Mesendoderm (in vitro differentiated cells): ENCODE measurements at regions not wholly inside any gene's neighbourhood (a gene's known extent, or its start where the extent isn't known, plus 50 kb on each side); places are given as distances from the start of the nearest gene placed in this dataset.
A peak's percentile ranks its signal among the peaks of the same experiment; 100 is the strongest.

Source experiments
- DNase-seq: peaks from one replicate; pipeline ENCODE4 v3.0.0; 2013
- H2AK5ac ChIP-seq: 2 replicates; pipeline ENCODE4 v1.6.1; 2013; ENCODE audit warnings: low read length, inconsistent platforms
- H2BK120ac ChIP-seq: 2 replicates; pipeline ENCODE4 v1.6.1; 2013; ENCODE audit warnings: low read depth, mild to moderate bottlenecking, low read length, moderate library complexity, mixed read lengths
- H2BK15ac ChIP-seq: replicated peaks from 2 replicates; pipeline ENCODE4 v1.6.1; 2013; ENCODE audit warnings: low read depth, mild to moderate bottlenecking, moderate library complexity
- H2BK5ac ChIP-seq: 2 replicates; pipeline ENCODE4 v1.6.1; 2013; ENCODE audit warnings: low read length, inconsistent platforms
- H3K18ac ChIP-seq: 2 replicates; pipeline ENCODE4 v1.6.1; 2013; ENCODE audit warnings: mild to moderate bottlenecking, low read length, mixed read lengths
- H3K23ac ChIP-seq: one replicate; pipeline ENCODE4 v1.6.1; 2013; ENCODE audit warnings: low read length
- H3K27ac ChIP-seq: 2 replicates; pipeline ENCODE4 v1.5.1; 2013; ENCODE audit warnings: low read depth, mild to moderate bottlenecking, inconsistent platforms, low read length, moderate library complexity
- H3K27me3 ChIP-seq: 2 replicates; pipeline ENCODE4 v1.6.1; 2013; ENCODE audit warnings: low read length, control low read depth, mild to moderate bottlenecking, inconsistent platforms; ENCODE audit not compliant: insufficient read depth, poor library complexity
- H3K36me3 ChIP-seq: 2 replicates; pipeline ENCODE4 v1.6.1; 2013; ENCODE audit warnings: low read length, inconsistent platforms; ENCODE audit not compliant: control insufficient read depth, insufficient read depth
- H3K4ac ChIP-seq: one replicate; pipeline ENCODE4 v1.6.1; 2013; ENCODE audit warnings: low read depth, mild to moderate bottlenecking, low read length, moderate library complexity
- H3K4me1 ChIP-seq: 2 replicates; pipeline ENCODE4 v1.6.1; 2013; ENCODE audit warnings: low read depth, low read length, inconsistent platforms; ENCODE audit not compliant: control insufficient read depth
- H3K4me2 ChIP-seq: 2 replicates; pipeline ENCODE4 v1.6.1; 2013; ENCODE audit warnings: low read length
- H3K4me3 ChIP-seq: 2 replicates; pipeline ENCODE4 v1.5.1; 2013; ENCODE audit warnings: mild to moderate bottlenecking, low read length
- H3K56ac ChIP-seq: one replicate; pipeline ENCODE4 v1.6.1; 2013; ENCODE audit warnings: low read length
- H3K79me1 ChIP-seq: 2 replicates; pipeline ENCODE4 v1.6.1; 2013; ENCODE audit warnings: low read length, inconsistent platforms
- H3K79me2 ChIP-seq: 2 replicates; pipeline ENCODE4 v1.6.1; 2013; ENCODE audit warnings: mild to moderate bottlenecking, low read length; ENCODE audit not compliant: control insufficient read depth, insufficient read depth
- H3K9ac ChIP-seq: 2 replicates; pipeline ENCODE4 v1.6.1; 2013; ENCODE audit warnings: low read length, inconsistent platforms
- H4K5ac ChIP-seq: one replicate; pipeline ENCODE4 v1.6.1; 2013; ENCODE audit warnings: low read length
- H4K8ac ChIP-seq: one replicate; pipeline ENCODE4 v1.6.1; 2013; ENCODE audit warnings: low read depth, mild to moderate bottlenecking, control low read depth, low read length, moderate library complexity
- WGBS: extraction: QIAGEN DNeasy Blood & Tissue Kit; methylation state at CpG from one replicate; pipeline ENCODE4 v1.1.7; 2013; ENCODE audit warnings: low lambda C conversion rate, missing lambda C conversion rate; ENCODE audit not compliant: insufficient coverage; ENCODE audit errors: extremely low coverage; 5-methylcytosine and 5-hydroxymethylcytosine counted together

DNA sequence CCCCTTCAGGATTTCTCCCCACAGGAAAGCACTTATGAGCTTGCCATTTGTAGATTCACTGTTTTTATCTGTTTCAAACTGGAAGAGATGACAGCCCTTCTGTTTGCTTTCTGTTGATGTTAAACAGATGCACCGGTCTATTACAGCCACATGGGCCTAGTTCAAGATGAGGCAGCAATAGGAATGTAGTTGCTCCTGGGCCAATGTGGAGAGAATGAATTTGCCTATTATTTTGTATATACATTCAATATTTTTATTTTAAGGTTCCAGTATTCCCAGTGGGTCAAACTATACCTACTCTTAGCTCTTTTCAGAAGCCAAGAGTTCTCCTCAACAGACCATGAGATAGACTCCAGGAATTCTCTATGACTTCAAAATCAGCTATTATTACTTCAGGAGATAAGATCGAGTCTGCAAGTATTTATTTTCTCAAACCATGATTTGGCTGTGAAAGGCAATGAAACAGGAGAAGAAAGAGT is 461.6 kb downstream of the RASEF start:
- Histone ChIP-seq H4K8ac (no peak overlapping the region), H3K23ac (no peak overlapping the region), H3K27me3 (no peaks in the 10 kb centered on the region), H3K36me3 (no peaks in the 10 kb centered on the region), H3K56ac (no peak overlapping the region), H3K4ac (no peak overlapping the region), H3K79me1 (no peaks in the 10 kb centered on the region), H3K79me2 (no peaks in the 10 kb centered on the region), H3K4me2 (no peak overlapping the region), H4K5ac (no peak overlapping the region), H2BK5ac (no peak overlapping the region), H3K27ac (no peak overlapping the region), H3K4me1 (no peaks in the 10 kb centered on the region), H3K9ac (no peak overlapping the region), H2BK120ac (no peak overlapping the region), H3K4me3 (no peak overlapping the region), H2AK5ac (no peak overlapping the region), H2BK15ac (no peak overlapping the region), H3K18ac (no peak overlapping the region)
- no CpG with 5 or more reads among the region's 2 CpGs for WGBS
- no peak for DNase-seq

DNA sequence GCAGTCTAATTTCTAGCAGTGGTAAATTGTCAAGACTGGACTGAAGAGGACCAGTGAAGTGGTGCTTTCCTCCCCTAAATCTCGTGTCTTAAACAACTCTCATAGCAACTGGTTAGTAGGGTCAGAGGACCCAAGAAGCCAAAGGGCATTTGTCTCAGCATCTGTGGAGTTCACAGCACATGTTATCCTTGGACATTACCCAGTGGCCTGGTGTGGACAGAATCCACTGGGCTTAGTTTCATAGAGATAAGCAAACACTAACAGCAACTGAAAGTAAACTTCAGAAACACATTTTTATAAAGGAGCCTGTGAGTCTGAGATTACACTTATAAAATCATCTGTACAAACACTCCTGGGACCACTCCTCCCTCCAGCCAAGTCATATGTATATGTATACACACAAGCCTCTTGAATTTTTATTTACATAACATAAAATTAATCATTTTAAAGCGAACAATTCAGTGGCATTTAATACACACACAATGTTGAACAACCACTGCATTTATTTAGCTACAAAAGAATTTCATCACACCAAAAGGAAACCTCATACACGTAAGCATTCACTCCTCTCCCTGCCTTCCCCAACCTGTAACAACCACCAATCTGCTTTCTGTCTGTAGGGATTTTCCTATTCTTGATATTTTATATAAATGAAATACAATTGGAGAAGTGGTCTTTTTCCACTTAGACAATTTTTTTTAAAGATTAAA is 457.8 kb downstream of the RASEF start:
- no peaks in the 10 kb centered on the region for H3K4me1 ChIP-seq
- WGBS = no CpG with 5 or more reads among the region's 3 CpGs
- no peaks in the 10 kb centered on the region for H3K79me1 ChIP-seq
- H3K9ac ChIP-seq = no peak overlapping the region
- no peak overlapping the region for H2BK15ac ChIP-seq
- no peak overlapping the region for H2BK5ac ChIP-seq
- H2BK120ac ChIP-seq = no peak overlapping the region
- H3K4me2 ChIP-seq = no peak overlapping the region
- no peak overlapping the region for H3K23ac ChIP-seq
- no peaks in the 10 kb centered on the region for H3K36me3 ChIP-seq
- peak overlapping the region; percentile 13 for H4K8ac ChIP-seq
- no peaks in the 10 kb centered on the region for H3K27me3 ChIP-seq
- H3K79me2 ChIP-seq = no peaks in the 10 kb centered on the region
- DNase-seq = no peak
- H3K4ac ChIP-seq = peak overlapping the region; percentile 55
- no peak overlapping the region for H3K56ac ChIP-seq
- no peak overlapping the region for H2AK5ac ChIP-seq
- no peak overlapping the region for H4K5ac ChIP-seq
- H3K4me3 ChIP-seq = no peak overlapping the region
- peak overlapping the region; percentile 28 for H3K18ac ChIP-seq
- no peak overlapping the region for H3K27ac ChIP-seq

DNA sequence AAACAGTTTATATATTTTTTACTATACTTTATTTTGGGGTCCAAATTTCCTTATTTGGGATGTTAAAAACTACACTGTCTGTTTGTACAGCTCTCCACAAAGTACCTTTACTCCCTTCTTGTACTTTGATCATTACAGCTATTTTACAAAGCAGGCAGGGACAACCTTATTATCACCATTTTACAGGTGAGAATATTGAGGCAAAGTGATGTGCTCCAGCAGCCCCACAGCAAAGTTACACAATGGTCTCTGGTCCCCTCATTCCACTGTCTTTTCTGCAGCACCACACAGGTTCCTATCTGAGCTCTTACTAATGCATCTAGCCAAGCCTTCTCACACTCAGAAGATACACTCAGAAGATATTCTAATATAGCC is 457.3 kb downstream of the RASEF start:
- no peak overlapping the region for H2BK15ac ChIP-seq
- H3K23ac ChIP-seq = no peak overlapping the region
- H3K4me1 ChIP-seq = no peaks in the 10 kb centered on the region
- H3K27me3 ChIP-seq = no peaks in the 10 kb centered on the region
- no peaks in the 10 kb centered on the region for H3K36me3 ChIP-seq
- no peak overlapping the region for H3K9ac ChIP-seq
- no peak overlapping the region for H3K4me3 ChIP-seq
- H2BK120ac ChIP-seq = no peak overlapping the region
- H3K18ac ChIP-seq = no peak overlapping the region
- H3K56ac ChIP-seq = no peak overlapping the region
- no peak overlapping the region for H3K27ac ChIP-seq
- DNase-seq = no peak
- no peak overlapping the region for H2AK5ac ChIP-seq
- no peak overlapping the region for H3K4ac ChIP-seq
- H3K4me2 ChIP-seq = no peak overlapping the region
- no peak overlapping the region for H4K8ac ChIP-seq
- no peak overlapping the region for H4K5ac ChIP-seq
- no peaks in the 10 kb centered on the region for H3K79me2 ChIP-seq
- no peaks in the 10 kb centered on the region for H3K79me1 ChIP-seq
- H2BK5ac ChIP-seq = no peak overlapping the region

DNA sequence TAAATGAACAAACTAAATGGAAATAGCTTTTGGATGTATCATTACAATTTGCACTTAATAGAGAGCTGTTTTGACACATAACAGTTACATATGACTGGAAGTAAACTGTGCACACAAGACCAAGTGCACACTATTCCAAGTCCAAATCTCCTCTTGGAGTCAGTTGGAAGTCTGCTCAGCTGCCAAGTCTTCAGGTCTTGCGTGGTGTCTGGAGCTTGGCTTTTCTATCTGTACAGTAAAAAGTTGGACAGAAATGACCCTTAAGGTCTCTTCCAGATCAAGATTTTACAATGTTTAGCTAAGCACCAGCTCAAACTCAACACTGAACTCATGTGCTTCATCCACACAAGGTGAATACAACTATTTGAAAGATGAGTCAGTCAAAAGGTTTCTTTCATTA is 456.9 kb downstream of the RASEF start:
- no CpG with 5 or more reads among the region's 1 CpG for WGBS

DNA sequence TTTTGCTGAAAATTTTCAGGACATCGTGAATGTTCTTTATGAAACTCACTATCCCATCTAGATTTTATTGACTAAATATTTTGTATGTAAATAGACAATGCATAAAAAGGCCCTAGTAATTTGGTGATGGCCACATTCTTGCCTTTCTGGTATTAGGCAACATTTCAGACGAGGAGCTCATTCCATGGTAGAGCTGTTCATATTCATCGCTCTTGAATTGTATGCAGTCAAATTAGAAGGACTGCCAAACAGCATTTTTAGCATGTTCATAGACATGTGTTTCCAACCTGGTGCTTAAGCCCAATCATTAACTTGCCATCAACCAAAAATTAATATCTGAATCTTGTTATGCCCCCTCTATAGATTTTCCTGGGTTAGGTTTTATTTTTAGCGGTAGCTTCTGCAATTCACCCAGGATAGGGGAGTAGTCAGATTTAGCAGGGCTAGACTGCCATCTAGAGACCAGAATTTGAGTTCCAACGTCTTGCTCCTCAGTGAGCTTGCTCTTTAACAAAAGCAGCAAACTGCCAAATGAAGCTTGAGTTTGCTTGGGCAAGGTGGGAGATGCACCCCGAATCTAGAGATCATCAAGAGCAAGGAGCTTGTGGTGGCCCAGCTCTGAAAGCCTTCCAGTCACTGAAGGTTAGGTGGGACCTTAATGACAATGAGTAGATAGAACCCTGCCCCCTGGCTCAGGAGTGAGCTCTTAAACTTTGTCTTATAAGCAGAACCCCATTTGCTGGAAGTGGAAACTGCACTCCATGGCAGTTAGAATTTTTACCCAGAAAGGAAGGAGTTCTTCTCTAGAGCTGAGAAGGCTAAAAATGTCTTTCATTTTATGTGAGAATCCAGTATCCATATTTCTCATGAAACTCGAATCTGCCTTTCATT is 456.2 kb downstream of the RASEF start:
- H3K27me3 ChIP-seq = no peaks in the 10 kb centered on the region
- no peaks in the 10 kb centered on the region for H3K79me1 ChIP-seq
- H2AK5ac ChIP-seq = no peak overlapping the region
- peak overlapping the region; percentile 45 for H2BK15ac ChIP-seq
- H3K4me2 ChIP-seq = no peak overlapping the region
- H3K23ac ChIP-seq = no peak overlapping the region
- H3K27ac ChIP-seq = no peak overlapping the region
- DNase-seq = peak; percentile 81
- H3K36me3 ChIP-seq = no peaks in the 10 kb centered on the region
- H3K4me1 ChIP-seq = no peaks in the 10 kb centered on the region
- H3K79me2 ChIP-seq = no peaks in the 10 kb centered on the region
- no peak overlapping the region for H3K9ac ChIP-seq
- peak overlapping the region; percentile 28 for H2BK120ac ChIP-seq
- no peak overlapping the region for H2BK5ac ChIP-seq
- no peak overlapping the region for H3K4ac ChIP-seq
- no peak overlapping the region for H3K18ac ChIP-seq
- H3K56ac ChIP-seq = no peak overlapping the region
- no peak overlapping the region for H4K5ac ChIP-seq
- H3K4me3 ChIP-seq = no peak overlapping the region
- no peak overlapping the region for H4K8ac ChIP-seq
- no CpG with 5 or more reads among the region's 7 CpGs for WGBS

More for the DNA sequence above, 456.9 kb downstream of the RASEF start:
- H3K4me1 ChIP-seq = no peaks in the 10 kb centered on the region
- no peak overlapping the region for H4K8ac ChIP-seq
- H3K27me3 ChIP-seq = no peaks in the 10 kb centered on the region
- H3K36me3 ChIP-seq = no peaks in the 10 kb centered on the region
- H3K18ac ChIP-seq = no peak overlapping the region
- no peak overlapping the region for H3K4me3 ChIP-seq
- H3K79me2 ChIP-seq = no peaks in the 10 kb centered on the region
- no peak overlapping the region for H3K56ac ChIP-seq
- H4K5ac ChIP-seq = no peak overlapping the region
- H3K79me1 ChIP-seq = no peaks in the 10 kb centered on the region
- no peak overlapping the region for H3K4me2 ChIP-seq
- H2AK5ac ChIP-seq = no peak overlapping the region
- H3K9ac ChIP-seq = no peak overlapping the region
- H2BK120ac ChIP-seq = no peak overlapping the region
- no peak overlapping the region for H3K27ac ChIP-seq
- H3K23ac ChIP-seq = no peak overlapping the region
- H2BK5ac ChIP-seq = no peak overlapping the region
- no peak overlapping the region for H2BK15ac ChIP-seq
- DNase-seq = no peak
- H3K4ac ChIP-seq = no peak overlapping the region
